Astrocyte of the cerebellum (primary cell): ENCODE measurements at regions not wholly inside any gene's neighbourhood (a gene's known extent, or its start where the extent isn't known, plus 50 kb on each side); places are given as distances from the start of the nearest gene placed in this dataset.

ENCODE experiments used
- DNase-seq: peaks from one replicate; pipeline ENCODE4 v3.0.0-alpha.2; 2011; ENCODE audit warnings: low read depth
- H3K4me3 ChIP-seq: 2 replicates; pipeline ENCODE4 v1.5.1; 2011; ENCODE audit warnings: mild to moderate bottlenecking, low read depth, low read length, moderate library complexity
- in situ Hi-C: cut with HindIII; loops from 2 replicates; pipeline ENCODE4 v1.10.0; 2017; ENCODE audit warnings: low sequenced_read_pairs
- TF ChIP-seq, protein P1 (sequence below): IDR thresholded peaks from 2 replicates; pipeline ENCODE4 v1.5.1; 2012; ENCODE audit warnings: low read length, low read depth, moderate library complexity, mild to moderate bottlenecking; ENCODE audit errors: missing control alignments

DNA sequence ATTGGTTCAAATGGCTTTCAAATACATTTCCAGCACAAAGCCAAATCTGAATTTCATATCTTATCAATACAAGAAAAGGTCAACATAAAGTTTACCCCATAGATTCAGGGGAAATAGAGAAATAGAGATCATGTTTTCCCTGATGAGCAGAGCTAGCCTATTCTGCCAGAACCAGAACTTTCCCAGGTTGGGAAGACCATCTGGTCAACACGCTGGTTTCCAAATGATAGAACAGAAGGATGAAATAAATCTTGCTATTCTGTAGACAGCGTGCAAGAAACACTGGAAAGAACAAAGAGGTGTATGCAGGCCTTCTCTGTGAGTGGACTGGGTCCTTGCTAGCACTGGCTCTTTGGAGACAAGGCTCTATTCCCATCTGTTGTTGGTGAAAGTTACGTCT is 350.6 kb downstream of the NDFIP2 start:
- in situ Hi-C loops = no loop called here
- no peak overlapping the region for H3K4me3 ChIP-seq
- DNase-seq = no peak
- TF ChIP-seq, protein P1, sequence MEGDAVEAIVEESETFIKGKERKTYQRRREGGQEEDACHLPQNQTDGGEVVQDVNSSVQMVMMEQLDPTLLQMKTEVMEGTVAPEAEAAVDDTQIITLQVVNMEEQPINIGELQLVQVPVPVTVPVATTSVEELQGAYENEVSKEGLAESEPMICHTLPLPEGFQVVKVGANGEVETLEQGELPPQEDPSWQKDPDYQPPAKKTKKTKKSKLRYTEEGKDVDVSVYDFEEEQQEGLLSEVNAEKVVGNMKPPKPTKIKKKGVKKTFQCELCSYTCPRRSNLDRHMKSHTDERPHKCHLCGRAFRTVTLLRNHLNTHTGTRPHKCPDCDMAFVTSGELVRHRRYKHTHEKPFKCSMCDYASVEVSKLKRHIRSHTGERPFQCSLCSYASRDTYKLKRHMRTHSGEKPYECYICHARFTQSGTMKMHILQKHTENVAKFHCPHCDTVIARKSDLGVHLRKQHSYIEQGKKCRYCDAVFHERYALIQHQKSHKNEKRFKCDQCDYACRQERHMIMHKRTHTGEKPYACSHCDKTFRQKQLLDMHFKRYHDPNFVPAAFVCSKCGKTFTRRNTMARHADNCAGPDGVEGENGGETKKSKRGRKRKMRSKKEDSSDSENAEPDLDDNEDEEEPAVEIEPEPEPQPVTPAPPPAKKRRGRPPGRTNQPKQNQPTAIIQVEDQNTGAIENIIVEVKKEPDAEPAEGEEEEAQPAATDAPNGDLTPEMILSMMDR = no peak

DNA sequence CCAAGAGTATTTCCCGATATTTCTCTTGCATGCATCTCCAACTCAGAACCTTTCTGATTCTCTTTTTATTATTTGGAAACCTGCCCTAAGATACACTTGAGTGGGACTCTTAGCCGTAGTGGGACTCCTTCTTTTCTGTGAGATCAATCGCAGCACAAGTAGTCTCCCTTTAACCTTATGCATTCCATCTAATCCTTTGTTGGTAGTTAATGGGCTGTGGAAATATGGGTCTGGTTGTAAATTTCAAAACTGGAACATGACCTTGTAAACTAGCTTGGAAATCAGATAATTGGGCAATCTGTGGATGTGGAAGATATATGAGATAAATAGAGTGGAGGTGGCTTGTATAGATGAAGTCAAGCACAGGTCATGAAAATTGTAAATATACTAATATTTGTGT is 350.0 kb downstream of the NDFIP2 start:
- H3K4me3 ChIP-seq = no peak overlapping the region
- TF ChIP-seq, protein P1 = no peak
- DNase-seq = no peak
- in situ Hi-C loops = no loop called here

DNA sequence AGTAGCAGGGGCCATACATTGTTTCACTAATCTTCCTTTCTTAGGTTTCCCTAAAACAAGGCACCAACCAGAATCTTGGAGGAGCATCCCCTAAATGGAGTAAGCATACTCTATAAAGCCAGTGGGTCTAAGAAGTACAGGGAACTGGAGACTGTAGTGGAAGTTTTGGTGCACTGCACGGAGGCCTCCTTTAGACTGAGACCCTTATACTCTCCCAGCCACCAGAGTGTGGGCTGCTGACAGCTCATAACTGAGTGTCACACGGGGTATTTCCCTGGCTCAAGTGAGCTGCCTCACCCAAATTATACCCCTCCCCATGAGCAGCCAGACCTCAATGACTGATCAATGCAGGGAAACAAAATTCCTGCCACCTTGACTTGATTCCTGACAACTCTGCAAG is 349.5 kb downstream of the NDFIP2 start:
- in situ Hi-C loops = no loop called here

DNA sequence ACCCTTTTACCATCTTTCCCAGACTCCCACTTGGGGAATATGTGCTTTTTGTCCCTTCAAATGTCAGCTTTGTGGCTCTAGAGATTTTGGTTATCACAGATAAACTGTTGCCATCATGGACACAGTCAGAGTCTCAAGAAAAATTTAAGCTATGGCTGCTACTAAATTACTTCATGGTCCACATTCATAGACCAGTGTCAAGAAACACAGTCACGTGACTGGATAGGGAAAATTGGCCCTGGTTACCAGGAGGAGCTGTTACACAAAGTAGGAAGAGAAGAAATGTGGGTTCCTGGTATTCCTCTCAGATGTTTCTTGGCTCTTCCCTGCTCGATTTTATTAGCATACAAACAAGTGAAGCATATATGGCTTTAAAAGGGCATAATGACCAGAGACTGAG is 348.9 kb downstream of the NDFIP2 start:
- DNase-seq = no peak
- H3K4me3 ChIP-seq = no peak overlapping the region
- in situ Hi-C loops = no loop called here
- TF ChIP-seq, protein P1 = no peak

More for the DNA sequence above, 349.5 kb downstream of the NDFIP2 start:
- TF ChIP-seq, protein P1 = no peak
- H3K4me3 ChIP-seq = no peak overlapping the region
- DNase-seq = no peak

DNA sequence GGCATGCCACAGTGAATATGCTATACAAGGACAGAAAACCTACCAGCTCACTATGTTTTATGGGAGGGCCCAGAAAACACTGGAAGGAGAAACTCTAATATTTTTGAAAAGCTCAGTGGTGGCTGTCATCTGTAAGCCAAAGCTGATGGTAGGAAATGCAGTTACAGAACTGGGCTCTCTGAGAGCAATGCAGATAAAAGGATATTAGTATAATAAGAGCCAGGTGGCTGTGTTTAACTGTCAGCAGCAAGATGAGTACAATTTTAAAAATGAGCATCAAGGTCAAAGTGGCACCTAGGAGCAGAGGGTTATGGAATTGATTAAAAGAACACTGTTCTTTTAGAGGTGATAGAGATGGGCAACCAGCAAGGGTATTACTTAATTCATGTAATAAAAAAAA is 345.0 kb downstream of the NDFIP2 start:
- TF ChIP-seq, protein P1 = no peak
- no peak overlapping the region for H3K4me3 ChIP-seq
- in situ Hi-C loops = no loop called here
- no peak for DNase-seq

DNA sequence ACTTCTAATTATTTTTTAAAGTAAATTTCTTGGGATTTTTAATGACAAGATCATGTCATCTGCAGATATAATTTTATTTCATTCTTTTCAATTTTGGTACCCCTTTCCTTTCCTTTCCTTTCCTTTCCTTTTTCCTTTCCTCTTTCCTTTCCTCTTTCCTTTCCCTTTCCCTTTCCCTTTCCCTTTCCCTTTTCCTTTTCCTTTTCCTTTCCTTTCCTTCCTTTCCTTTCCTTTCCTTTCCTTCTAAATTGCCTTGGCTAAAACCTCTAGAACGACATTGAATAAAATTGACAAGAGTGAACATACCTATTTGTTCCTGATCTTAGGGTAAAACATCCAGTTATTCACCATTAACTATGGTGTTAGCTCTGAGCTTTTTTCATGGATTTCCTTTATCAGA is 334.1 kb downstream of the NDFIP2 start:
- in situ Hi-C loops = no loop called here

More for the DNA sequence above, 334.1 kb downstream of the NDFIP2 start:
- H3K4me3 ChIP-seq = no peak overlapping the region
- TF ChIP-seq, protein P1 = no peak
- DNase-seq = no peak
